ENCODE measurements at regions not wholly inside any gene's neighbourhood (a gene's known extent, or its start where the extent isn't known, plus 50 kb on each side); places are given as distances from the start of the nearest gene placed in this dataset.

DNA sequence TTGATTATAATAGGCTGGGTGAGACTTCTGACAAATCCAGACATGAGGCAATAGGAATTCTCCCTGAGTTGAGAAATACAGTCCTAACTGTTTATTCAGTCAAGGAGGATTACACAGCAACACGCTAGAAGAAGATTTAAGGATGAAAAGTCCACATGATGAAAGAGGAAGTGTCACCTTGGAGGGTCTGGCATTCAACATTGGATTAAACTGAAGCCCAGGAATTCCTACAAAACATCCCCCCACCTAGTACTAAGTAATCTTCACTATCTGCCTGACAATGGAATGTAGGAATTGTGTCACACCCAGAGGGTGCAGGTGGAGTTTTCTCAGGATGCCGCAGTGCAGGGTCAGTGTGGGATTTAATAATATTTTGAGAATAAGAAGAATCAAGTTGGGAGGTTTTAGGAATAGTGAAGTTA lies 142.4 kb downstream of the SOCS6 start:
- DNase-seq: no peak

DNA sequence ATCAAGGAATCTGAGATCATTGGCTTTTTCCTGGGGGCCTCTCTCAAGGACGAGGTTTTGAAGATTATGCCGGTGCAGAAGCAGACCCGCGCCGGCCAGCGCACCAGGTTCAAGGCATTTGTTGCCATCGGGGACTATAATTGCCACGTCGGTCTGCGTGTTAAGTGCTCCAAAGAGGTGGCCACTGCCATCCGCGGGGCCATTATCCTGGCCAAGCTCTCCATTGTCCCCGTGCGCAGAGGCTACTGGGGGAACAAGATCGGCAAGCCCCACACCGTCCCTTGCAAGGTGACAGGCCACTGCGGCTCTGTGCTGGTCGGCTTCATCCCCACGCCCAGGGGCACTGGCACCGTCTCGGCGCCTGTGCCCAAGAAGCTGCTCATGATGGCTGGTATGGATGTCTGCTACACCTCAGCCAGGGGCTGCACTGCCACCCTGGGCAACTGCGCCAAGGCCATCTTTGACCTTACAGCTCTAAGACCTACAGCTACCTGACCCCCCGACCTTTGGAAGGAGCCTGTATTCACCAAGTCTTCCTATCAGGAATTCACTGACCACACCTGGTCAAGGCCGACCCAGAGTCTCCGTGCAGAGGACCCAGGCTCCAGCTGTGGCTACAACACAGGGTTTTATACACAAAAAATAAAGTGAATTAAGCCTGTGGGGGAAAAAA lies 141.8 kb downstream of the SOCS6 start:
- no peak for DNase-seq

DNA sequence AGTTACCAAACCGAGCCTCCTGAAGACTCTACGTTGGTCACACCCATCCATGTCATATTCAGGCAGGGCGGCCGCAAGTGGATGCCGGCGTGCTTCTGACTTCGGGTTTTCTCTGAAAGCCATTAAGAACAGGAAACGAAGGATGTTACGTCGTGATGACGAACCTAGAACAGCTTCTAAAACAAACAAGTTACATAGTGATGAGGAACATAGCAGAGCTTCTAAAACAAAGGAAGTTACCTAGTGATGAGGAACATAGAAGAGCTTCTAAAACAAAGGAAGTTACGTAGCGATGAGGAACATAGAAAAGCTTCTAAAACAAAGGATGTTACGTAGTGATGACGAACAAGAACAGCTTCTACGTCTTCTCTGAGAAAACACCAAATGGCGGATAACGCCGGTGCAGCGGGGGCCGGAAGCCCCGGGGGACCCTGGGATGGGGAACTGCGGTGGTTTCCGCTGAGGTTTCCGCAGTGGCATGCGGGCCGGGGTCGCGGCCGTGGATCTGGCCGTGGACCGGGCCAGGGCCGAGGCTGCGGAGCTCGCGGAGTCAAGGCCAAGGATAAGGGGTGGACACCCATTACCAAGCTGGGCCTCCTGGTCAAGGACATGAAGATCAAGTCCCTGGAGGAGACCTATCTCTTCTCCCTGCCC lies 141.1 kb downstream of the SOCS6 start:
- DNase-seq: no peak

DNA sequence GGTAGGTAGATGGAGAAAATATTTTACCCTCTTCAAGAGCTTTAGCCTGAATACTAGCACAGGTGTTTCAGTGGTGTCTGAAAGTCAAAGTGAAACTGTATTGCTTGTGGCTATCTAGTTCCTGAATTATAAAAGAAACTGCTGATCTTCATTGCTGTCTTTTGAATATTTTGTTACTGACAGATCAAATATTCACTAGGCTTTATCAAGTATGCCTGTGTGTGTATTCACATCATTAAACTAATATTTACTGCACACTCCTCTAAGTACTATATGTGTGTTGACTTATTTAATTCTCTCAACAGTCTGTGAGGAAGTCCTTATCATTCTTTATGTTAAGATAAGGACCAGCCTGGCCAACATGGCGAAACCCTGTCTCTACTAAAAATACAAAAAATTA lies 139.6 kb downstream of the SOCS6 start:
- DNase-seq: no peak

DNA sequence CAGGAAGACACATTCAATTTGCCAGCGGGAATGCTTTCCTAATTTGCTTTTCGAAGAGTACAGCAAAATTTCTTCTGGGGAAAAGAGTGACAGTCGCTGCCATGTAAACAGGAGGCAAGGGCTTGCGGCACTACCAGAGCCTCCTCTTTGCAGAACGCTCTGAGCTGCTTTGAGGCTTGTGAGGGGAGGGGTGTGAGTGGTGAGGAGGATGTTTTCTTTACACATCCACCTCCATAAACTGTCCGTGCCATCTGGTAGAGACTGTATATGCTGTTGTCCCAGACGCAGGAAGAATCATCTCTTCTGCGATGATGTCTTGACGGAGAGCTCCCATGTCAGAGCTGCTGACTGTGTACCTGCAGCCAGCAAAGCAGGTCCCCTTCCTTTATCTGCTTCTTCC lies 138.0 kb downstream of the SOCS6 start:
- DNase-seq: no peak

DNA sequence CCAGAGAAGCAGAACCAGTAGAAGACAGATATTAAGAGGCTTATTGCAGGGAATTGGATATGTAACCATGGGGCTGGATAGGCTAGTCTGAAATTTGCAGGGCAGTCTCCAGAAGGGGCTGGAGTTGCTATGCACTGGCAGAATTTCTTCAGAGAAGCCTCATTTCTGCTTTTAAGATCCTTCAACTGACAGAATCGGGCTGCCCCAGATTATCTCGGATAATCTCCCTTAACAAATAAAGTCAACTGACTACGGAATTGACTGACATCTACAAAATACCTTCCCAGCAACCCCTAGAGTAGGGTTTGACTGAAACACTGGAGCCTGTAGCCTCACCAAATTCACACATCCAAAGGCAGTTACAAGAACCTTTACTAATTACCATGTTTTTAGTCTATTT lies 136.4 kb downstream of the SOCS6 start:
- DNase-seq: no peak

DNA sequence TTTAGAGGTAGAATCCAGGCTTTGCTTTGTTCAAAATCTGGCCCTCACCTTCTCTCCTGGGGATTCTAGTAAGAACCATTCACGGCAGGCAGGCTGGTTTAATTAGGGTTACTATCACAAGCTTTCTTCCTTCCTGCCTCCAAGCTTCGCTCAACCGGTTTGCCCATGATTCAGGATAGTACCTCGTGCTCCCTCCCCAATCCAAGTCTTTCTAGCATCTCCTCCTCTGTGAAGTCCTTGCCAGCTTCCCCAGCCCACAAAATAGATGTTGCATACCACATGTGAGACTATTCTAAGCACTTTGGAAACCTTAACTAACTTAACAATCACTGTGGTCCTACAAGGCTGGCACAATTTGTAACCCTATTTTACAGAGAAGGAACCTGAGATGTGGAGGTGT lies 135.1 kb downstream of the SOCS6 start:
- no peak for DNase-seq

DNA sequence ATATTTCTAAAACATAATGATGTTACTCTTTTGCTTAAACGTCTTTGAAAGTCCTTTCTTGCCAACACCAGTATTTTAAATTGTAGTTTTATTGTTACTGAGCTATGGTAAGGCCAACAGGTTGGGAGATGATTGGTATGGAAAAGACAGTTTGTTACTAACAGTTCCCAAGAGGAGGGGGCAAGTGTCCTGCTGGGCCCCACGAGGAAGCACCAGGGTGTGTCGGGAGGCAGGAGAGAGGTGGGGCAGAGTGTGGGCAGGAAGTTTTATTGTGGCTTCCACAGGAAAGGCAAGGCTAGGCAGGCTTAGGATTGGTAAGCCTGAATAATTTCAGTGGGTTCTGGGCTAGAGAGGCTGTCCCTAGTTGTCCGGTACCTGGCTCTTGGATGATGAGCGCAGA lies 134.3 kb downstream of the SOCS6 start:
- DNase-seq: no peak

DNA sequence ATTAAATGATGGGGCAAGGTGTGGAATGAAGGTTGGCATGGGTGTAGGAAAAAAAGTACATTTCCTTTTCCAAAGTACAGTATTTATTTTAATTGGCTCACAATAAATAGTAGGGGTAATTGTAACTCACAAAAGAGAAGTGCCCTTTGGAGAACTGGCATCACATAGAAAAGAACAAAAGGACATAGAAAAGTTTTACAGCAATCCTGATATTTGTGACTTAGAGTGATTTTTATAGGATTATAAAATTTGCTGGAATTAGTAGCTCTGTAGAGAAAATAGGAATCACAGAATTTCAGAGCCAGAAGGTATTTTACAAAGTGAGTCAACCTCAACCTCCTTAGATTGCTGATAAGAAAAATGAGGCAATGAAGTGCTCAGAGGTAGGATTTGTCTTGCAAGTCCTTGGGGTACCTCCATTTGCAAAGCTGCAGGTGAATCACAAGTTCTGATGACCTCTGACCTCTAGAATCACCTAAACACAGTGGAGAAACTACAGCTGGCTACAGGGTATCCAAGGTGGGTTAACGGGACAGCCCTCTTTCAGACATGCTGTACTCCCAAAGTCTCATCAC lies 133.6 kb downstream of the SOCS6 start:
- DNase-seq: no peak

DNA sequence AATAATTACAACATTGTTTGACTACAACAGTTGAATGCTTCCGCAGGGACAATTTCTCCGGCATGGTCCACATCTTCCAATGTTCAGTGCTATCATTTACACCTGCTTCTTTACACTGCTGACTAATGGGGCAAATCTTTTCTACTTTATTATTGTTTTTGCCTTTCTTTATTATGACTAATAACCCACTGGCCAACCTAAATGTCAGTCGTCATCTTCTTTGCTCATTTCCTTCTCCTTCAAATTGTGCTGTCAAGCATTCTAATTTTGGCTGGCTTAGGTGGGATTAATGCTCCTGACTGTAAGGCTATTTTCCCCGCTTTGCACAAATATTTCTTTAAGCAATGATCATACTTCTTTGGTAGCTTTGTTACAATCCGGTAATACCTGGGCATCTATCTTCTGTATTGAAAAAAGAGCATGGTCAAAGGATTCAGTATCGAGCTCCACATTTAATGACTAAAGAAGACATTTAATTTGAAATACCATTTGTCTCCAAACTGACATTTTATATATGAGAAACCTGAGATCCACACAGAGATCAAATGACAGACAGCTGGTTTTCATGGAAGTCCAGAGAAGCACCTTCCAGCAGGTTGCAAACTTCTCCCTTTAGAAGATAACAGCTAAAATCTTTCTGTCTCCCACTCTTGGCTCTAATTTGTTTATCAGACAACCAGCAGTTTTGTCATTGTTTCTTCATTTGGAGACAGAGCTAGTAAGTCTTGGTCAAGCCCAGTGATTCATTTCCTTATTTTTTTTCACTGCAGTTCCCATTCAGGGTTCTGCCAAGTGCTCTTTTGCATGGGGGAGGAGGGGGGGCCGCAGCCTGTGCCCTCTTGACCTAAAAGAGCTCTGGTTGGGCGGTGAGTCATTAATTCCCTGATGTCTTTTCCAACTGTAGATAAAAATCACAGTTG lies 132.9 kb downstream of the SOCS6 start:
- DNase-seq: no peak

DNA sequence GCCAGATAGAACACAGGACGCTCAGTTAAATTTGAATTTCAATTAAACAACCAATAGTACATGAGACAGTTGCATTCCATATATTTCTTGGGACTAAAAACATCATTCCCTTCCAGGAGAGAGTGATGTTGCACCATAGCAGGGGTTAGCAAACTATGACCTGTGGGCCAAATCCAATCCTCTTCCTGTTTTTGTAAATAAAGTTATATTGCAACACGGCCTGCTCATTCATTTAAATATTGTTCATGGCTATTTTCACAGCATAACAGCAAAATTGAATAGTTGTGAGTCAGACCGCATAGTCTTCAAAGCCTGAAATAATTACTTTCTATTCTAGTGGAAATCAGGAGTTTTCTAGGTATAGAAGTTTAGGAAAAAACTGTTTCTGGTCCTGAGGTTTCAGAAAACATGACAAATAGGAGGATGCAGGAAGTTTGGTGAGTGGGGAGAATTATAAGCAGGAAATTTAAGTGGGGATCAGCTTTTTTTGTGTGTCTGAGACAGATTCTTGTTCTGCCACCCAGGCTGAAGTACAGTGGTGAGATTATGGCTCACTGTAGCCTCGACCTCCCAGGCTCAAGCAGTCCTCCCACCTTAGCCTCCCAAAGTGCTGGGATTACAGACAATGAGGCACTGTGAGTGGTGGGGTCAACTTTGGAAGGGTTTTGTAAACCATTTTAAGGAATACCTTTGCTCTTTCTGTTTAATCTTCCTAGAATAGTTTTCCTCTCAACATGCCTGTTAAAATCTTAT lies 131.5 kb downstream of the SOCS6 start:
- DNase-seq: no peak

DNA sequence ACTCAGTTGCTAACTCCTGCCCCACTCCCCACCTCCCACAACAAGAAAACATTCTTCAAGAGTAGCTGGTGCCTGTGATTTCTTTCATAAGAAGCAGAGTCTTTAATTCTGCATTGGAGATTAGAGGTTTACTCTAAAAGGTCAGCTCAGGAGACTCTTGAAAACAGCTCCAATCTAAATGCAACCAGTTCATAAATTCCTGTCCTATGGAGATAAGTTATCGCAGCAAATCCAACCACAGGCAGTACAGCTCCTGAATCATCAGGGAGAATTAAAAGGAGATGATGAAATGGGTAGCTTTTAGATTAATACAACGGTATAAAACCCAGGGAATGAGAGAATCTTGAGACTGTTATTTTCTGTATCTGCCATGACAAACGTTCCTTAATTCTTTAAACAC lies 130.7 kb downstream of the SOCS6 start:
- no peak for DNase-seq

DNA sequence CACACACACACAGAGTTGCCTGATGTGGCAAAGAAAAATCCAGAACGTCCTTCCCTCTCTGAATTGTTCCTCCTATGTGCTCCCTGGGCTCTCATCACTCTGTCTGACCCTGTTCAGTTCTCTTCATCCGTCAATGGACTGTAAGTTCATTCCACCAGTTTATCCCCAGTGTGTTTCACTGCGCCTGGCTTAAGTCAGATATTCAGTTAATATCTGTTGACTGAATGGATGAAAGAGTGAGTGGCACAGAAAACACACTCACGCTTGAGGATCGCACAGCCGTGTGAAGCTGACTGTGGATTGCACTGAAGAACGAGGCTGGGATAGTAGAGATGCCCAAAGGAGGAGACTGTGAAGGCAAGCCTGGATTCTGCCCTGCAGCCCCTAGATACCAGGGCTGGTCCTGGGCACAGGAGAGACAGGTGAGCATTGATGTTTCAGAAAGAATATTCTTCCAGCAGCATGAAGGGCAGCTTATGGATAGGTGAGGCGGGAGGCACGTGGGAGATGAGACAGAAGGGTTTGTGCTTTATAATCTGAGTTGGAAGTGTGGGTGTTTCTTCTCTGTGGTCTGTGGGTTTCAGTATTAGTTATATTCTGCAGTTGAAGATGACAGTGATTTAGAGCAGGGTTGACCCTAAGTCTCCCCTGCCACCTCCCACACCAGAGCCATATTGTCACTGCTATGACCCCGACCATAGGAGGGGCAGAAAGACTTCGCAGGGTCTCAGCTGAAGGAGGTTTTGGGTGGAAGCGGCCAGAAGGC lies 129.9 kb downstream of the SOCS6 start:
- no peak for DNase-seq

DNA sequence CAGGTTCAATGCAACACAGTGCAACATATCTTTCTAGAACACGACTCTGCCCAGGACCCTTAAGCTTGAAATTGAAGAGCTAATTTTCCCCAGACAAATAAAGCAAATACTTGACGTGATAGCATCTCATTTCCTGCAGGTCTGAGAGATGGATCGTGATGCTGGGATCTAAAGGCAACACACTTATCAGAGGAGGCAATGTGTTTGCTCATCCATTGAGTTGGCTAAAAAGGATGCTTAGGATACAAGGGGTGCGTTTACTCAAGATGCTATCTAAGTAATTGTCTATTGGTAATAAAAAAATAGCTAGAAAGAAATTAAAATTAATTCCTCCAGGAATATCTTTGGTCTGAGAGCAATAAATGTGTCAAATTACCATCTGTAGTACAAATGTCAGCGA lies 129.0 kb downstream of the SOCS6 start:
- DNase-seq: peak in 1 of 2 experiments; percentile 66

DNA sequence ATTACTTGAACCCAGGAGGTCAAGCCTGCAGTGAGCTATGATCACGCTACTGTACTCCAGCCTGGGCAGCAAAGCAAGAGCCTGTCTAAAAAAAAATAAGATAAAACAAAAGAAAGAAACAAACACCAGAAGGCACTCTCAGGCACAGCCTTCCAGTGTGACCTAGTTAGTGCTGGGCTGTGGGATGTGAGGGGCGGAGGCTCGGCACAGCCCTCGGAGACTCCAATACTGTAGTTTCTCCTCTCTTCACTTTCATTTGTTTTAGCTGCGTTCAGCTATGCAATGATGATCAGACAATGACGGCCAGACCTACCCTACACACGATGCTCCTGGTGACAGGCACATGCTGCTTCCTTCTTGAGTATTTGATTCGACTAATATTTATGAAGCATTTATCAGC lies 127.7 kb downstream of the SOCS6 start:
- DNase-seq: no peak

DNA sequence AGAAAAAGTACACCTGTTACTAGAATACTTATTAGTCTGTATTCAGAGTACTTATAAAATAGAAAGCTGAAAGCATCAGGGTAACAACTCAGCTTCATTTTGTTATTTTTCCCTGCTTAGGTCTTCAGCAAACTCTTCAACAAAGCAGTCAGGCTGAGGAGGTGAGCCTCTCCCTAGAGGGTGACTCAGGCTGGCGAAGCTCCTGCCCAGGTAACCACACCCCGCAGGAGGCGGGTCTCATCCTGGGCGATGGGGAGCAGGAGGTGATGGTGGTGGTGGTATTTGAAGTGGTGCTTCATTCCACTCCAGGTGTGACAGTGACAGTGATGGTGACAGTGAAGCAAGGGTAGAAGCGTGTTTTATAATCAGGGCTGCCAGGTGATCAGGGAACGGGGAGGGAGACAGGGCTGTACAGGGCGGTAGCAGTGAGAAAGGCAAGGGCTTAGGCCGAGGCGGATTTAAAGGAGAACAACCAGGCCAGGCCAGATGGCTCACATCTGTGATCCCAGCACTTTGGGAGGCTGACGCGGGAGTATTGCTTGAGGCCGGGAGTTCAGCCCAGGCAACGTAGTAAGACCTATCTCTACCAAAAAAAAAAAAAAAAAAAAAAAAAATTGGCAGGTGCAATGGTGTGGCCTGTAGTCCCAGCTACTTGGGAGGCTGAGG lies 127.1 kb downstream of the SOCS6 start:
- DNase-seq: peak; percentile 57 to 75

DNA sequence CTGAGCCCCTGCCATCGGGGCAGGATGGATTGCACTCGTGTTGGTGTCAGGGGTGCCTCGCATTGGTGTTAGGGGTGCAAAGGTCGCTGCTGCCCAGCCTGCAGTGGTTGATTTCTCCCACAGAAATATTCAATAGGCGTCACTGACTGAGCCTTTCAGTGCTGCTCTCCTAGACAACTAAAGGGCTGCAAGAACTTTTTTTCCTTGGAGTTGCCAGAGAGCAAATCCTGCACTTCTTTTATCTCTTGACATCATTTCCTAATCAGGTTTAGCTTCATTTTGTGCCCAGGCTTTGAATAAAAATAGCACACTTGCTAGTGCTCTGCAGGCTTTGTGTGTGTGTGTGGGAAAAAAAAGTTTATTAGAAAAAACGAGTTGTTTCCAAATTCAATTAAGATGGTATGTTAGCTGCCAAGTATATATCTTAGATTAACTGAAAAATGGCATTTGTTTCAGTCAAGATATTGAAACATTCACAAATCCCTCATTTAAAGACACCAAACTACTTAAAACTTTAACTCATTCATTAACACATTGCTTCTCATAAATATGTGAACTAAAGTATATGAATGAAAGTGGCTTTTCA lies 125.6 kb downstream of the SOCS6 start:
- DNase-seq: no peak

DNA sequence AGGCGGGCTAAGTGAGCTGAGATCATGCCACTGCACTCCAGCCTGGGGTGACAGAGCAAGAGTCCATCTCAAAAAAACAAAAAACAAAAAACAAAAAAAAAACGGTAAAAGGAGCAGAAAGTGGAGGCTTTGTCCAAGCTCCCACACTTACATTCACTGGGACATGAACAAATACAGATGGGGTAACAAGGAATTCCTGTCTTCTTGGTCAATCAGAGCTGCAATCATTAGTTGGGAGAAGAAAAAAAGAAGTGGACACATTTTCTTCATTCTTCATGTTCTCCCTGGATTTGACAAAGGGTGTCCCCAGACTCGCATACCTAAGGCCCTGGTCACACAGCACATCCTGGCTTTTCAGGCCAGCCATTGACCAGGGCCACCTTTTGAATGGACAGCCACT lies 124.6 kb downstream of the SOCS6 start:
- DNase-seq: no peak

DNA sequence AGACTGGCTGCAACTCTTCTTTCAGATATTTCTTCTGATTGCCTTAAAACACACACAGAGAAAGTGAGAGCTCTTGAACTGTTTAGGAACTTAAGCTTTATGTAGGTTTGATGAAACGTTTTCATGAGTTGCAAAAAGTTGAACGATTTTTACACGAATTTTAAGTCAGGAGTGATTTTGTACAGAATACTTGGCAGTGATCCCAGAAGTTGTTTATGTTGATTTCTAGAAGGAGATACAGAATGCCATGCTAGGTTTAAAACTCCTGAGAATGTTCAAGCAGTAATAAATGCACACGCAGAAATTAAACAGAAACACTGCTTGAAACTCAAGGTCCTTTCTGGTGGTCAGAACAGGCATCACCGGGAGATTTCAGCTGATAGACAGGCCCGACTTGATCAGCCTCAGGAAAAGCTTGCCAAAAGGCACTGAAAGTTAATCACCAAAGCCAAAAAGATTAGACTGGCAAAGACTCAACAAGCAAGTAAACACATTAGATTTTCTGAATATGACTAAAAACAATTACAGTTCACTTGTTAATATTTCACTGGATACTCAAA lies 123.1 kb downstream of the SOCS6 start:
- no peak for DNase-seq

DNA sequence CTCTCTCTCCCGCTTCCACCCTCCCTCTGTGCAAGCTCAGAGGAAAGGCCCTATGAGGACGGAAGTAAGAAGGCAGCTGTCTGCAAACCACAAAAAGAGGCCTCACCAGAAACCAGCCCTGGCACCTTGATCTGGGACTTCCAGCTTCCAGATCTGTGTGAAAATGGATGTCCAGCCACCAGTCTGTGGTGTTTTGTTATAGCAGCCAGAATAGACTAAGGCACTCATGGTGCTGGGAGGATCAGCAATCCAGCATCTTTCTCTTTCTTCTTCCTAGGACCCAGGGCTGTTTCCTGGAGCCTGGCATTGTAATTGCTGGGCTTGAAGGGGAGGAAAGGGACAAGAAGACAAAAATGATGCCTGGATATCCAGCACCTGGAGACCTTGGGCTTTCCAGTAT lies 122.5 kb downstream of the SOCS6 start:
- no peak for DNase-seq

DNA sequence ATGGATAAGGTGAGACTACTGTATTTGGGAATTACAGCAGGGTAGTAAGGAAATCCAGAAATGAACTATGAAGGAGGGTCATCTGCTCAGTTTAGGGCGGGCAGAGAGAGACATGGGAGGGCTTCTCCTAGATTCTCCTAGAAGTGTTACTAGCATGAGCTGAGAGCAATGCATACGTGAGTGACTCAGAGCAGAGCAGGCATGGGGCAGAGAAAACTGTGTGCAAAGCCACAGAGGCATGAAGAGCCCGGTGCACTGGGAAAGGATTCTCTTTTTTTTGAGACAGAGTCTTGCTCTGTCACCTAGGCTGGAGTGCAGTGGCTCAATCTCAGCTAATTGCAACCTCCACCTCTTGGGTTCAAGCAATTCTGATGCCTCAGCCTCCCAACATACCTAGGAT lies 116.2 kb downstream of the SOCS6 start:
- DNase-seq: no peak
